NCI-H1092 treated with DMSO at 0.1 percent for 48 hours (cell line): ENCODE measurements at regions not wholly inside any gene's neighbourhood (a gene's known extent, or its start where the extent isn't known, plus 50 kb on each side); places are given as distances from the start of the nearest gene placed in this dataset.
"Not testable (repeated sequence)": the region's sequence is repeated elsewhere in the genome, so short reads cannot be mapped to it uniquely, and the experiment has no call there.

ENCODE experiments used
- DNase-seq: peaks from one replicate; lab custom pipeline; 2025; lab: John Stamatoyannopoulos, UW

DNA sequence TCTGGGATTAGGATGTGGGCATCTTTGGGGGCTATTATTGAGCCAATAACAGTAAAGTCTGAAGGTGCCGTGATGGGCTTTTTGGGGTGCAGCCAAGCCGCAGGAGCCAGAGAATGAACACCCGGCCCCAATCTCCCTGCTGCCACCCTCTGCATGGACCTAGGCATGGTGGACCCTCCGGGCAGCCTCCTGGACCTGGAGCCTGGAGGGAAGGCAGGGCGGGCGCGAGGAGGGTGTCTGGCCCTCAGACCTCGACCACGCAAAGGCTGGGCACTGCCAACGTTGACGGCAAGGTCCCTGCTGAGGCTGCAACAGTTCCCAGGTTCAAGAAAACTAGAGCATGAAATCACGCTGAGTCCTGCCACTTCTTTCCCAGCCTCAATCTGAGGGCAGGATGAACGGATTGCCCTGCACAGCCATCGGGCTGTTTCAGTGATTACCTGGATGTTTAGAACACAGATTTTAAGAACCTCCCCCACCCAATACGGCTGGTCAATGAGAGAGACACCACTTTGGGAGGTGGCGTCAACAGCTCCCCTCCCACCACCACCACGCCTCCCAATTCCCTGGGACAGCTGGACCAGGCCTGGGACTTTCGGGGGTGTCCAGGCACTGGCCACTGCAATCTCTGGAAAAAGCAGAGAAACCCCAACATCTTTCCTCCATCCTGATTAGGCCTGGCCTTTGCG is 147.4 kb downstream of the NPIPB11 start:
- not testable (repeated sequence) for DNase-seq

- peak; percentile 13 for DNase-seq
Measured at GRCh38 chr16:29257419-29258336, 148.8 kb downstream of the NPIPB11 start.

GRCh38 chr16:29256501-29256981 is 150.0 kb downstream of the NPIPB11 start:
- no peak for DNase-seq

GRCh38 chr16:29255957-29256356 is 150.6 kb downstream of the NPIPB11 start:
- not testable (repeated sequence) for DNase-seq

- not testable (repeated sequence) for DNase-seq
Measured at GRCh38 chr16:29255496-29255796, 151.1 kb downstream of the NPIPB11 start.

- no peak for DNase-seq
Measured at GRCh38 chr16:29254676-29255495, 151.6 kb downstream of the NPIPB11 start.

- DNase-seq = not testable (repeated sequence)
Measured at GRCh38 chr16:29253716-29254590, 152.6 kb downstream of the NPIPB11 start.

DNA sequence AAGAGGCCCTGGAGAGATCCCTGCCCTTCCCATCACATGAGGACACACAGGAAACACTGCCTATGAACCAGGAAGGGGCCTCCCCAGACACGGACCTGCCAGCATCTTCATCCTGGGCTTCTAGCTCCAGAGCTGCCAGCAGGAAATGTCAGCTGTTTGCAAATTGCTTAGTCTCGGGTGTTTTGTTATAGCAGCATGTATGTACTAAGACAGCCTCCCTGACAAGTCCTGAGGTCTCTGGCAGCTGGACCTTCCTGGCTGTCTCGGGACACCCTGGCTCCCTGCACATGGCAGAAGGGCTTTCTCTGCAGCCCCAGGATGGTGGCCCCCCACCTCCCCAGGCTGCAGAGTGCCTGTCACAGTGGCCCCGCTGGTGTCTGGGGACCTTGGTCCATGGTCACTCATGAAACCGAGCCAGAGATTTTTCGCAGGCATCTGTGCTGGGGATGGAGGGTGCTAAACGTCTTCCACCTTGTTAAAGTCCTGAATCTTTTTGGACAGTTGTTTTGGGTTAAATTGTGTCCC is 153.4 kb downstream of the NPIPB11 start:
- not testable (repeated sequence) for DNase-seq

- not testable (repeated sequence) for DNase-seq
Measured at GRCh38 chr16:29252311-29252710, 154.2 kb downstream of the NPIPB11 start.

DNA sequence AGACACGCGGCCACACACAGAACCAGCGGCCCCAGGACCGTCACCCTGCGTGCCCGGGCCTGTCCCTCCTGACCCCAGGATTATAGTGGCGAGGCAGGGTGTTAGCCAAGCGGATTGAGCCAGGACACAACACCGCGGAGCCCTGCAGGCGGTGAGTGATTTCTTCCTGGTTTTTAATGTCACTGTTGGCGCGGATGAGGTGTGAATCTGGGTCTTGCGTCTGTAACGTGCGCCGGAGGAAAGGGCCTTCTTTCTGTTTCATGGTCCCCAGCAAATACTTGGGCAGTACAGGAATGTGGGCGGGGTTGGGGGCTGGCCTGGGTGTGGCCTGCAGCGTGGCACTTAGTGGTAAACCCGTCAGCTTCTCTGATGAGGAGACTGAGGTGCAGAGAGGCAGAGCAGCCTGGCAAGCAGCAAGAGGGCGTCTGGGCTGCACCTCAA is 154.9 kb downstream of the NPIPB11 start:
- DNase-seq = not testable (repeated sequence)

DNA sequence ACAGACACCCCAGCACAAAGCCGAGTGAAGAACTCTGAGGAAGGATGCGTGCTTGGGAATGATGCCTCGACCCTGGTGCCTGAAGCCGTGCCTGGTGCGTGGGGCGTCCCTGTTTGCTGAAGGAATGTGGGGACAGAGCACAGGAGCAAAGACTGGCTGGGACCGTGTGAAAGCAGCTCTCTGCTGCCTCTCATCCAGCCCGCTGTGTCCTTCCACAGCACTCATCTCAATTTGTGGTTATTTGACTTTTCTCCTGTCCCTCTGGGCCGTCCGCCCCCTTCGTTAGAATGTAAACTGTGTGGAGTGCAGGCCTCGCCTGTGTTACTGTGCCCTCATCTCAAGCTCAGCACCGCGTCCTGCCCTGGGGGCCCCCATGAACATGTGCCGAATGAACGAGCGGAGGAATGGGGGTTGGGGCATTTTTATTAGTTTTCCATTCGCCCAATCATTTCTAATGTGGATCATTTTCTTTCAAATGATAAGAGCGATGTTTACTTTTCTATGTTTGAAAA is 155.5 kb downstream of the NPIPB11 start:
- not testable (repeated sequence) for DNase-seq

- not testable (repeated sequence) for DNase-seq
Measured at GRCh38 chr16:29250469-29250868, 156.0 kb downstream of the NPIPB11 start.

GRCh38 chr16:29248940-29249318 is 157.6 kb downstream of the NPIPB11 start:
- not testable (repeated sequence) for DNase-seq

DNA sequence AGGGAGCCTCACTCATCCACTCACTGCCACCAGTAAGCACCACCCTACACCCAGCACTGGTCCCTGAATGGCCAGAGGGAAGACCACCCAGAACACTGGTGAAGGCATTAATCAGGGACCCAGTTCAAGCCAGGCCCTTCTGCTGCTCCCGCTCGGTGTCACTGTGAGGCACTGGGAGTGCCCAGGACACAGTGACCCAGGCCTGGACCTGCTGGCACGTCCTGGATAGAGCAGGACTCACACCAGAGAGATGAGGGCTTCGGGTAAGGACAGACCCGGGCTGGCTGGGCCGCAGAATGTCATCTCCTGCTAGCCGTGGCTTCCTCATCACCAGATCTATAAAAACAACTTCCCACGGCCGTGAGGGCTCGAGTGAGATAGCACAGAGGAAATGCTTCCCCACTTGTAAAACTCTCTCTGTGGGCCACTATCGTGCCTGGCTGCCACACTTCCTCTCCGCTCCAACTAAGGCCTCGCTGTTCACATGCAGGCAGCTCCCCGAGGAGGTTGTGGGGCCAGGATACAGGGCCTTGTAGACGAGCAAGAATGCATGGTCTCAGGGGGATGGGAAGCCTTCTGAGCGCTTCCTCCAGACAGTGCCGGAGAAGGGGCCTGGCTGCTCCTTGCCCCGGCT is 158.1 kb downstream of the NPIPB11 start:
- not testable (repeated sequence) for DNase-seq

- DNase-seq = not testable (repeated sequence)
Measured at GRCh38 chr16:29246091-29246490, 160.4 kb downstream of the NPIPB11 start.

- no peak for DNase-seq
Measured at GRCh38 chr16:29237971-29238370, 168.5 kb downstream of the NPIPB11 start.

- not testable (repeated sequence) for DNase-seq
Measured at GRCh38 chr16:29237495-29237894, 169.0 kb downstream of the NPIPB11 start.

DNA sequence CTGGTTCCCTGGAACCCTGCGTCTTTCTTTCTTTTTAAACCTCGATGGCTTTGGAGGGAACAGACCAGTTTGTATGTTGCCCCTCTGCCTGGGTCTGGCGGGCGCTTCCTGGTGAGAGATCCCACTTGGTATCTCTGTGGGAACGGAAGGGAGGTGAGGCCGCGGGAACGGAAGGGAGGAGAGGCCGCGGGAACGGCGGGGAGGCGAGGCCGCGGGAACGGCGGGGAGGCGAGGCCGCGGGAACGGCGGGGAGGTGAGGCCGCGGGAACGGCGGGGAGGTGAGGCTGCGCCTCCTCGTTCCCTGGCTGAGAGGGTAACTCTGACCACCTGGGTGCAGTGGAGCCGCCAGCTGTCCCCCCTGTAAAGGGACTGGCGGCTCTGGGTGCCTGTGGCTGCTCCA is 169.5 kb downstream of the NPIPB11 start:
- DNase-seq = not testable (repeated sequence)

- not testable (repeated sequence) for DNase-seq
Measured at GRCh38 chr16:29235836-29236370, 170.6 kb downstream of the NPIPB11 start.
